Body of pancreas (tissue), 4 donors: ENCODE measurements at regions not wholly inside any gene's neighbourhood (a gene's known extent, or its start where the extent isn't known, plus 50 kb on each side); places are given as distances from the start of the nearest gene placed in this dataset.

Experiments
- ATAC-seq: fragments of 150-250 bp; one replicate; pipeline ENCODE4 v1.9.1; 2016
- DNase-seq, 4 donors: peaks; one replicate each; pipeline ENCODE4 v3.0.0-alpha.2; 2019
- H3K27ac ChIP-seq, 4 donors: fragments of 200-600 bp; sonication (generic); 1 replicate in 3 of 4; 2 replicates in 1 of 4; pipeline versions ENCODE4 v1.5.1 to v1.6.1; 2016 to 2019; ENCODE audit warnings: mild to moderate bottlenecking in 1 of 4, mixed read lengths in 1 of 4, moderate library complexity in 1 of 4
- H3K27me3 ChIP-seq, 2 donors: fragments of 200-600 bp; sonication (generic); one replicate each; pipeline ENCODE4 v1.6.0; 2016; ENCODE audit warnings: mild to moderate bottlenecking in 1 of 2
- H3K36me3 ChIP-seq, 2 donors: fragments of 200-600 bp; sonication (generic); replicated peaks in 1 of 2; 2 replicates each; pipeline ENCODE4 v1.5.1; 2016; ENCODE audit warnings: low read depth in 2 of 2; ENCODE audit not compliant: insufficient read depth in 1 of 2
- H3K4me1 ChIP-seq: fragments of 200-600 bp; sonication (generic); one replicate; pipeline ENCODE4 v1.6.0; 2016
- H3K4me3 ChIP-seq, 2 donors: fragments of 200-600 bp; sonication (generic); 1 replicate in 1 of 2; 2 replicates in 1 of 2; pipeline ENCODE4 v1.5.1; 2016 to 2019
- H3K9me3 ChIP-seq, 3 donors: fragments of 200-600 bp; sonication (generic); 1 replicate in 2 of 3; 2 replicates in 1 of 3; pipeline ENCODE4 v1.5.1; 2016
- POLR2A ChIP-seq, 3 donors: fragments of 450-650 bp; IDR thresholded peaks; one replicate each; pipeline ENCODE4 v1.6.1; 2016; ENCODE audit warnings: antibody characterized with exemption in 3 of 3, mild to moderate bottlenecking in 2 of 3
- WGBS, 2 donors: methylation state at CpG; one replicate each; pipeline ENCODE4 v1.1.5; 2017; 5-methylcytosine and 5-hydroxymethylcytosine counted together
- intact Hi-C: fragments of 100-400 bp; cut with DNase I; formaldehyde crosslinking; loops from one replicate; pipeline ENCODE4 v1.15.1; 2023
- TF ChIP-seq, protein P1 (sequence below), 7 experiments: fragments of 450-650 bp in 4 of 7; fragments of 200-600 bp in 3 of 7; sonication (generic) in 3 of 7; IDR thresholded peaks; one replicate each; pipeline ENCODE4 v1.5.1; 2016 to 2019; ENCODE audit warnings: antibody characterized with exemption in 7 of 7

DNA sequence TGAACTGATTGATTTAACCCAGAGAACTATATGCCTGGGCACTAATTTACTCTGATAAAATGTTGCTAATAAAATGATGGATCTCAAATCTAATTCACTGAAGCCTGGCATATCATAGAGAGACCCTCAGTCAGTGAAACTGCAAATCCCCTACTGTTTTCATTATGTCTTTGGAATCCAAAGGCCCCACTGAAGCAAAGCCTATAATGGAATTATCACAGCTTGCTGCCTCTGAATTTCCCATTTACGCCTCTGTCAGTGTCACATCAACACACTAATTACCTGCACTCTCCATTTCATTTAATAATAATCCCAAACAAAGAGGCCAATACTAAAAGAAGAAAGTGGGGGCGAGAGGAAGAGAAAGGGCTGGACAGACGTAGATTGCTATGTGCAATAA is 470.9 kb downstream of the MBD2 start:
- intact Hi-C loops, result no loop called here
- Histone ChIP-seq H3K4me3 (no peak overlapping the region), H3K9me3 (no peaks in the 10 kb centered on the region), H3K4me1 (no peaks in the 10 kb centered on the region), H3K27ac (no peak overlapping the region), H3K36me3 (no peaks in the 10 kb centered on the region), H3K27me3 (no peaks in the 10 kb centered on the region)
- DNase-seq, result no peak
- WGBS, 2 donors, result 44 to 46% methylated on average over 3 of the region's 3 CpGs
- no peak for ATAC-seq
- TF ChIP-seq, protein P1, sequence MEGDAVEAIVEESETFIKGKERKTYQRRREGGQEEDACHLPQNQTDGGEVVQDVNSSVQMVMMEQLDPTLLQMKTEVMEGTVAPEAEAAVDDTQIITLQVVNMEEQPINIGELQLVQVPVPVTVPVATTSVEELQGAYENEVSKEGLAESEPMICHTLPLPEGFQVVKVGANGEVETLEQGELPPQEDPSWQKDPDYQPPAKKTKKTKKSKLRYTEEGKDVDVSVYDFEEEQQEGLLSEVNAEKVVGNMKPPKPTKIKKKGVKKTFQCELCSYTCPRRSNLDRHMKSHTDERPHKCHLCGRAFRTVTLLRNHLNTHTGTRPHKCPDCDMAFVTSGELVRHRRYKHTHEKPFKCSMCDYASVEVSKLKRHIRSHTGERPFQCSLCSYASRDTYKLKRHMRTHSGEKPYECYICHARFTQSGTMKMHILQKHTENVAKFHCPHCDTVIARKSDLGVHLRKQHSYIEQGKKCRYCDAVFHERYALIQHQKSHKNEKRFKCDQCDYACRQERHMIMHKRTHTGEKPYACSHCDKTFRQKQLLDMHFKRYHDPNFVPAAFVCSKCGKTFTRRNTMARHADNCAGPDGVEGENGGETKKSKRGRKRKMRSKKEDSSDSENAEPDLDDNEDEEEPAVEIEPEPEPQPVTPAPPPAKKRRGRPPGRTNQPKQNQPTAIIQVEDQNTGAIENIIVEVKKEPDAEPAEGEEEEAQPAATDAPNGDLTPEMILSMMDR (IDR thresholded peaks at IDR 0.05), result no peak
- TF ChIP-seq POLR2A (IDR thresholded peaks at IDR 0.05), result no peak

DNA sequence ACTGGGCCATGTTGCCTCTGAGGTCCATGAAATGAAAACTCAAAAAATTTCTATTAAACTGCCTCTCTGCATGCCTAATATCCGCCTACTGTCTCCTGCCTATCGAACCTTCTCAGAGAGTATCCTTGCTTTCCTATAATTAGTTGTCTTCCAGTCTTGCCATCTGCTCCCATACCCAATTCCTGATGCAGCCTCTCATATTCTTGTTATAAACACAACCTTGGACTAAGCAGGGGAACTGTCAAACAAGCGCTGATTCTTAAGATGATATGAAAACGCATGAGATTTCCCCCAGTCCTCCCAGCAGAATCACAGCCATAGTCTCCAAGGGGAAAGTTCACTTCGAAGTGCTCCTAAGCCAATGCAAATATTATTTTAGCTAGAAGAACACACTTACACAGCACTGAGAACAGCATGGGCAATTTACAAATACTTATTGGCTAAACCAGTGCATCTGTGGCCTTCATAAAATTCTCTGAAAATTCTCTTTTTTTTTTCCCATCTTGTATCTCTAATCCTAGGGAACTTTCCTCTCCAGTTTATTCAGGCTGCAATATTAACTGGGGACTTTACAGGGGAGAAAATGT is 471.6 kb downstream of the MBD2 start:
- no peak overlapping the region for H3K27ac ChIP-seq
- intact Hi-C loops, result no loop called here
- H3K27me3 ChIP-seq, result no peaks in the 10 kb centered on the region
- no peaks in the 10 kb centered on the region for H3K4me1 ChIP-seq
- no peak for DNase-seq
- H3K4me3 ChIP-seq, result no peak overlapping the region
- 35 to 41% methylated on average over 5 of the region's 5 CpGs for WGBS, 2 donors
- TF ChIP-seq, protein P1 (IDR thresholded peaks at IDR 0.05), result no peak
- TF ChIP-seq POLR2A (IDR thresholded peaks at IDR 0.05), result no peak
- no peaks in the 10 kb centered on the region for H3K36me3 ChIP-seq
- no peaks in the 10 kb centered on the region for H3K9me3 ChIP-seq
- no peak for ATAC-seq

DNA sequence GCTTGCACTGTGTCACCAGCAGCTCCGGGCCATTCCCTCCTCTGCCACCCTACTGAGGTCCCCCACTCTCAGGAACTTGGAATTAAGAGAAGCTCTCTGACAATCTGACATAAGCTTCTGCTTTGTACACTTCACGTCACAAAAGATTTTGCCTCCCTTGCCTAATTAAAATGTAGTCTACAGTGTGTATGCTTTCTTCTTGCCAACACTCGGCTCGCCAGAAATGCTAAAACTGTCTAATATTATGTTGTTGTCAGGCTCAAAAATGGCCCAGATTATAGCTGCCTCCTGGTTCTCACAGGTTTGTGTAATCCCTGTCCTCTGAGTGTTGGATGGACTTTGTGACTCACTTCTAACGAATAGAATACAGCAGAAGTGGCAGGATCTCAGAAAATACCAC is 474.7 kb downstream of the MBD2 start:
- WGBS, 2 donors, result 65 to 67% methylated on average over 5 of the region's 5 CpGs
- DNase-seq, result no peak
- no peak overlapping the region for H3K27ac ChIP-seq
- no peak overlapping the region for H3K4me3 ChIP-seq
- ATAC-seq, result no peak
- no peaks in the 10 kb centered on the region for H3K36me3 ChIP-seq
- no peaks in the 10 kb centered on the region for H3K27me3 ChIP-seq
- intact Hi-C loops, result no loop called here
- no peaks in the 10 kb centered on the region for H3K9me3 ChIP-seq
- TF ChIP-seq, protein P1 (IDR thresholded peaks at IDR 0.05), result no peak
- TF ChIP-seq POLR2A (IDR thresholded peaks at IDR 0.05), result no peak
- H3K4me1 ChIP-seq, result no peaks in the 10 kb centered on the region

DNA sequence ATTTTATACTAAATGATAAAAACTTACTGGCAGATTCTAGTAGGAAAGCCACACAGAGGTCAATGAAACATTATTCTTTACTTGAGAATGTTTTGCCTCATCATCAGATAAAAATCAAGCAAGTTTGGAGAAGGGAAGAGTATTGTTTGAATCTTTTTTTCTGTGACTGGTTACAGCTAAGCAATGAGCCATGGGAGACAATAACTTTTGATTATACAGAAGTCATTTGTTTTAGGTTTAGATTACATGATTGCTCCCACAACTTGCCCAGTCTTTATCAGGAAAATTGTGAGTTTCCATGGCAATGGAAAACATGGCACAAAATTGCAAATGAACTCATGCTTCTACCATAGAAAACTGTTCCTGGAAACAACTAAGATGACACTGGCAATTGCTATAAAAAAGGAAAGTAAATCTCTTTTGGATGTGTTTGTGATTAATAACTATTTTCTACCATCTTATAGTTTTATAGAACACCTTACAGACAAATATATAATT is 476.8 kb downstream of the MBD2 start:
- Histone ChIP-seq H3K4me1 (no peaks in the 10 kb centered on the region), H3K27ac (no peak overlapping the region), H3K4me3 (no peak overlapping the region), H3K27me3 (no peaks in the 10 kb centered on the region), H3K9me3 (no peaks in the 10 kb centered on the region), H3K36me3 (no peaks in the 10 kb centered on the region)
- intact Hi-C loops, result no loop called here
- TF ChIP-seq, protein P1 (IDR thresholded peaks at IDR 0.05), result no peak
- no peak for TF ChIP-seq POLR2A (IDR thresholded peaks at IDR 0.05)
- DNase-seq (no peak), ATAC-seq (no peak)

DNA sequence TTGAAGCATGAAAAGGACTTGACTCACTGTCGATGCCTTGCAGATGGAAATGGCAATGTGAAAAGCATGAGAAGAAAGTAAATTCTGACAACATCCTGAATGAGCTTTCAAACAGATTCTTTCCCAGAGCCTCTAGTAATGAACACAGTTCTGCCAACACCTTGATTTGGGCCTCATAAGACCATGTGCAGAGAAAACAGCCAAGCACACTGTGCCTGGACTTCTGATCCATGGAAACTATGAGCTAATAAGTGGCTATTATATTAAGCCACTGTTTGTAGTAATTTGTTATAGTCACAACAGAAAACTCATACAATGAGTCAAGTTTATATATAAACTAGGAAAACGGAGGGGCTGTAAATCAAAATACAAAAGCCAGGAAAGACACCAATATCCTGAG is 477.3 kb downstream of the MBD2 start:
- Histone ChIP-seq H3K36me3 (no peaks in the 10 kb centered on the region), H3K9me3 (no peaks in the 10 kb centered on the region), H3K4me3 (no peak overlapping the region), H3K27me3 (no peaks in the 10 kb centered on the region), H3K27ac (no peak overlapping the region), H3K4me1 (no peaks in the 10 kb centered on the region)
- intact Hi-C loops, result no loop called here
- WGBS, 2 donors, result 49 to 63% methylated on average over 2 of the region's 2 CpGs
- TF ChIP-seq POLR2A (IDR thresholded peaks at IDR 0.05), result no peak
- no peak for ATAC-seq
- no peak for DNase-seq
